GM13977 (cell line): ENCODE measurements at regions not wholly inside any gene's neighbourhood (a gene's known extent, or its start where the extent isn't known, plus 50 kb on each side); places are given as distances from the start of the nearest gene placed in this dataset.

Source experiments
- DNase-seq: peaks from one replicate; pipeline ENCODE4 v3.0.0; 2012; ENCODE audit warnings: low spot score
- CTCF ChIP-seq: IDR thresholded peaks from 2 replicates; pipeline ENCODE4 v1.5.1; 2012; ENCODE audit warnings: mild to moderate bottlenecking, control low read depth; ENCODE audit not compliant: insufficient read depth; ENCODE audit errors: extremely low read depth, missing control alignments
- in situ Hi-C: fragments of 300-500 bp; cut with MboI; formaldehyde crosslinking; loops from one replicate; pipeline ENCODE4 v1.12.0; 2022; ENCODE audit warnings: low sequenced_read_pairs, low pct_unique_long_range_greater_than_20kb, mixed read lengths, inconsistent platforms; ENCODE audit not compliant: unreplicated experiment

- DNase-seq, result no peak
- in situ Hi-C loops, result no loop called here
- TF ChIP-seq CTCF, result no peak
These were observed 451.1 kb downstream of the BRINP1 start for GRCh38 chr9:118918180-118918579.

- TF ChIP-seq CTCF, result no peak
- in situ Hi-C loops, result no loop called here
- DNase-seq, result no peak
These were observed 440.5 kb downstream of the BRINP1 start for GRCh38 chr9:118928722-118929121.

- no peak for DNase-seq
- no peak for TF ChIP-seq CTCF
- in situ Hi-C loops, result no loop called here
These were observed 439.9 kb downstream of the BRINP1 start for GRCh38 chr9:118929287-118929686.

GRCh38 chr9:118931941-118932340 lies 437.3 kb downstream of the BRINP1 start:
- DNase-seq, result no peak
- TF ChIP-seq CTCF, result no peak
- in situ Hi-C loops, result no loop called here

GRCh38 chr9:118938581-118938980 lies 430.7 kb downstream of the BRINP1 start:
- in situ Hi-C loops, result no loop called here
- no peak for DNase-seq

GRCh38 chr9:118940473-118940872 lies 428.8 kb downstream of the BRINP1 start:
- no peak for TF ChIP-seq CTCF
- DNase-seq, result no peak
- in situ Hi-C loops, result no loop called here

More at GRCh38 chr9:118938581-118938980, 430.7 kb downstream of the BRINP1 start:
- TF ChIP-seq CTCF, result no peak

- in situ Hi-C loops, result no loop called here
- no peak for TF ChIP-seq CTCF
- DNase-seq, result no peak
These were observed 422.6 kb downstream of the BRINP1 start for GRCh38 chr9:118946669-118947068.
